C4-2B (cell line): ENCODE measurements at regions not wholly inside any gene's neighbourhood (a gene's known extent, or its start where the extent isn't known, plus 50 kb on each side); places are given as distances from the start of the nearest gene placed in this dataset.

Experiments
- CTCF ChIP-seq: fragments of 450-650 bp; conservative IDR thresholded peaks from 2 replicates; pipeline ENCODE4 v1.5.1; 2017; ENCODE audit warnings: mild to moderate bottlenecking
- ZFX ChIP-seq: fragments of 450-650 bp; IDR thresholded peaks from 2 replicates; pipeline ENCODE4 v1.6.1; 2017

GRCh38 chr12:97711392-97711791 lies 248.8 kb downstream of the RMST start:
- no peak for TF ChIP-seq CTCF
- no peak for TF ChIP-seq ZFX
